T-helper 1 cell treated with Interleukin-12 subunit alpha and Interleukin-12 subunit beta and Interleukin-4 antibody, amounts not matched to agents 30 μg/mL and 1 μg/mL, for 36 hours (primary cell): ENCODE measurements at regions not wholly inside any gene's neighbourhood (a gene's known extent, or its start where the extent isn't known, plus 50 kb on each side); places are given as distances from the start of the nearest gene placed in this dataset.

ENCODE experiments used
- H3K27ac Mint-ChIP-seq: one replicate; pipeline ENCODE4 v1.8.0; 2021; ENCODE audit warnings: mild to moderate bottlenecking, mixed read lengths
- H3K27me3 Mint-ChIP-seq: one replicate; pipeline ENCODE4 v1.8.0; 2021; ENCODE audit warnings: low read depth, mixed read lengths
- H3K36me3 Mint-ChIP-seq: one replicate; pipeline ENCODE4 v1.8.0; 2021; ENCODE audit warnings: low read depth, mixed read lengths
- H3K4me1 Mint-ChIP-seq: one replicate; pipeline ENCODE4 v1.8.0; 2021; ENCODE audit warnings: low read depth, mixed read lengths
- H3K4me3 Mint-ChIP-seq: one replicate; pipeline ENCODE4 v1.8.0; 2021; ENCODE audit warnings: mild to moderate bottlenecking, moderate library complexity, mixed read lengths
- H3K9me3 Mint-ChIP-seq: one replicate; pipeline ENCODE4 v1.8.0; 2021; ENCODE audit warnings: mixed read lengths

DNA sequence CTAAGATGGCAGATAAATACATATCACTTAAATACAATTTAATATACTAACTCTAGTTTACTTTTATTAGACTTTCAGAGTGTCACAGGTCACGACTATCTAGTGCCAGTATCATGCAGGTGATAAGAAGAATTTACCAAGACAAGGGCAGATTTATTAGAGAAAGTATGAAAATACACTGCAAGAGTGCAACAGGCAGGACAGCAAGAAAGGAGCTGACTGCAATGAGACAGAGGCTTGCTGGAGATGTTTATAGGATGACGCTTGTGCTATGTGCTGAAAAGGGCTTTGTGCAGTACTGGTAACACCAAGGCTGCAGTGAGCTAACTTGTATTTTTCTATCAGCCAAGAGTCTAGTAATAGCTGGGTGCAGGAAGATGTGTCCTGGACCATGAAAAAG is 96.7 kb upstream of the QRFPR start:
- Mint-ChIP-seq H3K36me3 (no peaks in the 10 kb centered on the region), H3K27ac (no peak overlapping the region), H3K27me3 (peaks cover 23% of the 10 kb centered on the region), H3K4me3 (no peak overlapping the region), H3K4me1 (peaks cover 3% of the 10 kb centered on the region), H3K9me3 (peaks cover 3% of the 10 kb centered on the region)

DNA sequence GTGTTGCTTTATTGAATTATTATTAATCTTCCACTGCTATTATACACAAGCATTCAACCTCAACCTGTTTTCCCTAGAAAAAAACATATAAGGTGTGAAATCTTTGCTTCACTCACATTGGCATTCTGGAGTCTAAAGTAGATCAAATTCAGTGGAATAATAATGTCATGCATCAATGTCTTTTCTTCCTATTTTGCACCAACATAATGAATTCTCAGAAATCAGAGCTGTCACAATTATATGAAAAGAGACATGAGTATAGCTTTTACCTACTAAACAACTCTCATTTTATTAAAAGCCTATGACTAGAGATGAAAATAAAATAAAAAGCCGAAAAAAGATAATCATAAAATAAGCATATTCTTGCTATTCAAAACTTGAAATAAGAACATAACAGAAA is 96.3 kb upstream of the QRFPR start:
- no peak overlapping the region for H3K4me3 Mint-ChIP-seq
- peaks cover 19% of the 10 kb centered on the region for H3K27me3 Mint-ChIP-seq

GRCh38 chr4:121472937-121473721 is 92.3 kb upstream of the QRFPR start:
- H3K9me3 Mint-ChIP-seq: peaks cover 9% of the 10 kb centered on the region
- H3K4me1 Mint-ChIP-seq: peaks cover 5% of the 10 kb centered on the region
- no peak overlapping the region for H3K27ac Mint-ChIP-seq
- H3K36me3 Mint-ChIP-seq: no peaks in the 10 kb centered on the region
- peaks cover 23% of the 10 kb centered on the region for H3K27me3 Mint-ChIP-seq
- no peak overlapping the region for H3K4me3 Mint-ChIP-seq

More for the DNA sequence above, 96.3 kb upstream of the QRFPR start:
- Mint-ChIP-seq H3K4me1 (peaks cover 5% of the 10 kb centered on the region), H3K27ac (no peak overlapping the region), H3K9me3 (peaks cover 3% of the 10 kb centered on the region), H3K36me3 (no peaks in the 10 kb centered on the region)

DNA sequence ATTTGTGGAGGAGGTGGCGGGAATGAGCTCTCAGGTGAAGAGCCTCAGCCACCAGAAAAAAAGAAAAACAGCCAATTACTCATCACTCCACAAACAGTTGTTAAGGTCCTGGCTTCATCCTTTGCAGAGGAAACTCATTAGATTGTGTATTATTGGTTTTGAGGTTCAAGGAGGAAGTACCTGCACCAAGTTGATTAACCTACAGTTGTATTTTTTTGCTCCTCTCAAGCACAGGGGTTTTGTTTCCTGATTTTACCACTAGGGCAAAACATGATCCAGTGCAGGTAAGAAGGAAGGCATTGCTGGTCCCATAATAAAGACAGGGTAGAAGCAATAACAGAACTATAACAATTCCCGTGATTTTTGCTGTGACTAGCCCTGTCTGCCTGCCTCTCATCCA is 84.0 kb upstream of the QRFPR start:
- H3K9me3 Mint-ChIP-seq: peaks cover 12% of the 10 kb centered on the region
- H3K27ac Mint-ChIP-seq: no peak overlapping the region
- H3K36me3 Mint-ChIP-seq: no peaks in the 10 kb centered on the region
- H3K27me3 Mint-ChIP-seq: peaks cover 25% of the 10 kb centered on the region
- H3K4me3 Mint-ChIP-seq: no peak overlapping the region
- peaks cover 3% of the 10 kb centered on the region for H3K4me1 Mint-ChIP-seq

- H3K27ac Mint-ChIP-seq: no peak overlapping the region
- H3K9me3 Mint-ChIP-seq: peaks cover 4% of the 10 kb centered on the region
- H3K4me3 Mint-ChIP-seq: no peak overlapping the region
- H3K36me3 Mint-ChIP-seq: no peaks in the 10 kb centered on the region
- H3K4me1 Mint-ChIP-seq: peaks cover 3% of the 10 kb centered on the region
- peaks cover 26% of the 10 kb centered on the region for H3K27me3 Mint-ChIP-seq
Observed at GRCh38 chr4:121462660-121463261, 81.9 kb upstream of the QRFPR start.

DNA sequence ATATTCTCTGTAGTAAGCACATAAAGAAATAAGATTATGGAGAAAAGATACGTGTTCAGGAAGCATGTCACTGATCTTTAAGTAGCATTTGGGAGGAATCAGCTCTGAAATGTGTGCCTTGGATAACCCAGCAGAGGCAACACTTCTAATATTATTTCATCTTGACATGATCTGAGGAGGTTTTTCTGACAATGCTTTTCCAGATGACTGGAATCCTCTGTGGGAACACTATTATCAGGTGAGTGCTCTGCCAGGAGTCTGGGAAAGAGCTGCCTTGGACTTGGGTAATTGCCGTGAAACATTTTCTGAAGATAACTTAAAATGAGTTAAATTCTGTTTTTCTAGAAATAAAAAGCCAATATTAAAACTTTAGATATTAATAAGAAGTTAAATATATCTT is 78.2 kb upstream of the QRFPR start:
- Mint-ChIP-seq H3K4me3 (no peak overlapping the region), H3K27me3 (peaks cover 24% of the 10 kb centered on the region), H3K36me3 (no peaks in the 10 kb centered on the region), H3K9me3 (no peaks in the 10 kb centered on the region), H3K27ac (no peak overlapping the region), H3K4me1 (peaks cover 3% of the 10 kb centered on the region)

DNA sequence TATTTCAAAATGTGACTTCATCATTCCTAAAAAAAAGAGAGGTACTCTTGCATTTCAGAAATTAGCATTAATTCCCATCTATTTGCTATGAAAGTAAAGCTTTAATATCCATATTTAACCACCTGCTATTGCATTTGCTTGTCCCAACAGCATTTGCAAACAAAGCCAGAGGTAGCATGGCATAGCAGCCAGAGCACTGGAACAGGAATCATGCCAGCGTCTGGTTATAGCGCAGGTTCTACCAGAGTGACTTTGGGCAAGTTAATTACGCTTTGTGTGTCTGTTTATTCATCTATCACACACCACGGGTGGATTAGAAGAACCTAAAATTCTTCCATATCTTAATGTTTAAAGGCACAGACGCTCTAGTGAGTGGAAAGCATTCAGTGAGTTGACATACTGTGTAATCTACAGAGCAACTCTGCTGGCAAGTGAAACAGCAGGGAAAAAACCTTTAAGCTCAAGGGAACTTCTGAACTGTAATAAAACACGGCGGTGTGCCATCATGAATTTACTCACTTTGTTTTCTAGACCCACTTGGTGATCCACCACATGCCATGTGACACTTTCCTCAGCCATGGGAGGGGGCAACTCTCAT is 76.6 kb upstream of the QRFPR start:
- no peaks in the 10 kb centered on the region for H3K4me1 Mint-ChIP-seq
- peaks cover 24% of the 10 kb centered on the region for H3K27me3 Mint-ChIP-seq
- no peak overlapping the region for H3K4me3 Mint-ChIP-seq
- no peaks in the 10 kb centered on the region for H3K9me3 Mint-ChIP-seq
- no peaks in the 10 kb centered on the region for H3K36me3 Mint-ChIP-seq
- H3K27ac Mint-ChIP-seq: no peak overlapping the region

DNA sequence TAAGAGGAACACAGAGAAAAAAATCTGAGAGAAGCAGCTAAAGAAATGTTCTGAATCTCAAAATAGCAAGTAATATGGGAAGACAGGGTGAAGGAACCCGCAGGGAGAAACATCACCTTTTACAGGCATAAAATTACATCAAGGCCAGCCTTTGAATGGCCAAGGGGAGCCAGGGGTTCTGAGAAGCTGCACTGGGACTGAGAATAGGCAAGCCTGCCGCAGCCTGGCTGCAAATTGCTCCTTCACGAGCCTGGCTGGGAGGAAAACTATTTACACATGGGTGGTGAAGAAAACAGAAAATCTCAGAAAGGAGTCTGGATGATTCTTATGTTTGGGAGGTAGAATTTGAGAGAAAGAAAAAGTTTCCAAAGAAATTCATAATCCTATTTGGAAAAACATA is 74.5 kb upstream of the QRFPR start:
- Mint-ChIP-seq H3K27ac (no peak overlapping the region), H3K36me3 (no peaks in the 10 kb centered on the region), H3K4me3 (no peak overlapping the region), H3K9me3 (no peaks in the 10 kb centered on the region), H3K27me3 (peaks cover 31% of the 10 kb centered on the region), H3K4me1 (no peaks in the 10 kb centered on the region)

- Mint-ChIP-seq H3K27ac (no peak overlapping the region), H3K4me1 (no peaks in the 10 kb centered on the region), H3K27me3 (peaks cover 36% of the 10 kb centered on the region), H3K9me3 (no peaks in the 10 kb centered on the region), H3K36me3 (no peaks in the 10 kb centered on the region), H3K4me3 (no peak overlapping the region)
Observed at GRCh38 chr4:121454251-121454979, 73.6 kb upstream of the QRFPR start.

DNA sequence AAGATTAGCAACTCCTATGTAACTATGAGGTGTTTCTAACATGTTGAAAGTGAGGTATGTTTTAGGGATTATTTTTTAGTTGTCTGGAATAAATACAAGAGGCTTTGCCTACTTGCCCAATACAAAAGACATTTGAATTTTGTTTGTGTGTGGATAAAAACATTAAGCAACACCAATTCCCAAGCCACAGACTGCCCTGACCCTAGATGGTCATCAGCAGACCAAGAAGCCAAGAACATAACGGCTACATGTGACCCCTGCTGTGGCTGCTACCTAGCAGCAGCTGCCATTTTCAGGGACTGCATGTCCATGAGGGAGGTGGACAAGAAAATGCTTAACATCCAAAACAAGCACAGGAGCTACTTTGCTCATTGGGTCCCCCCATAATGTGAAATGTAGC is 70.5 kb upstream of the QRFPR start:
- Mint-ChIP-seq H3K36me3 (no peaks in the 10 kb centered on the region), H3K27me3 (peaks cover 39% of the 10 kb centered on the region), H3K4me1 (no peaks in the 10 kb centered on the region), H3K9me3 (no peaks in the 10 kb centered on the region), H3K4me3 (no peak overlapping the region), H3K27ac (no peak overlapping the region)

GRCh38 chr4:121449416-121449815 is 68.6 kb upstream of the QRFPR start:
- Mint-ChIP-seq H3K4me1 (no peaks in the 10 kb centered on the region), H3K36me3 (no peaks in the 10 kb centered on the region), H3K4me3 (no peak overlapping the region), H3K27ac (no peak overlapping the region), H3K27me3 (peaks cover 30% of the 10 kb centered on the region), H3K9me3 (no peaks in the 10 kb centered on the region)

DNA sequence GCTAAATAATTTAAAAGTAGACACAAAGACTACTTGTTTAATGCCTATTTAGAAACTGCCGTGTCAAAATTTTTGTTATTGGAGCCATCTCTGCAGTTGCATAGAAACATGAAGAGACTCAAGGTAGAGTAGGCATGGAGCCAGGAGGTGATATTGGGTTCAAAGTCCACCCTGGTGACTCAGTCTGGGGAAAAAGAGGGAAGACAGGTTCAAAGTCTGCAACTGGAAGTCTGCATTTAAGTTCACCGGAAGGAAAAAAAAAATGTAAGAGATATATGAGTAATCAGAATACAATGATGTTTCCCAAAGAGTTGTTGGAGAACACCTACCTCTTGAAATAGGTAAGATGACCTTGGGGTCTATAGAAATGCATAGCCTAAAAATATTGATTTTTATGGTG is 67.4 kb upstream of the QRFPR start:
- H3K9me3 Mint-ChIP-seq: no peaks in the 10 kb centered on the region
- H3K4me1 Mint-ChIP-seq: no peaks in the 10 kb centered on the region
- H3K4me3 Mint-ChIP-seq: no peak overlapping the region
- H3K27ac Mint-ChIP-seq: no peak overlapping the region
- H3K27me3 Mint-ChIP-seq: peaks cover 26% of the 10 kb centered on the region
- no peaks in the 10 kb centered on the region for H3K36me3 Mint-ChIP-seq

- no peaks in the 10 kb centered on the region for H3K36me3 Mint-ChIP-seq
- H3K4me3 Mint-ChIP-seq: no peak overlapping the region
- peaks cover 20% of the 10 kb centered on the region for H3K9me3 Mint-ChIP-seq
- H3K4me1 Mint-ChIP-seq: no peaks in the 10 kb centered on the region
- H3K27ac Mint-ChIP-seq: no peak overlapping the region
- no peaks in the 10 kb centered on the region for H3K27me3 Mint-ChIP-seq
Observed at GRCh38 chr4:121439669-121440068, 58.9 kb upstream of the QRFPR start.
